ENCODE measurements at regions not wholly inside any gene's neighbourhood (a gene's known extent, or its start where the extent isn't known, plus 50 kb on each side); places are given as distances from the start of the nearest gene placed in this dataset.

- TF ChIP-seq CTCF (IDR thresholded peaks at IDR 0.05) (no peak), EZH2 (IDR thresholded peaks at IDR 0.05; ENCODE audit: borderline replicate concordance, insufficient read depth, low read depth, low read length, poor library complexity, severe bottlenecking) (no peak)
Observed at GRCh38 chr18:57211776-57212175, 64.9 kb downstream of the BOD1L2 start.
